Fibroblast of pulmonary artery (primary cell): ENCODE measurements at regions not wholly inside any gene's neighbourhood (a gene's known extent, or its start where the extent isn't known, plus 50 kb on each side); places are given as distances from the start of the nearest gene placed in this dataset.
A peak's percentile ranks its signal among the peaks of the same experiment; 100 is the strongest.

ENCODE experiments used
- DNase-seq: peaks from one replicate; pipeline ENCODE4 v3.0.0-alpha.2; 2010; ENCODE audit warnings: low read depth
- H3K4me3 ChIP-seq: replicated peaks from 2 replicates; pipeline ENCODE4 v1.5.1; 2011; ENCODE audit warnings: low read depth, mild to moderate bottlenecking, control low read depth, low read length, moderate library complexity
- CTCF ChIP-seq: IDR thresholded peaks from 2 replicates; pipeline ENCODE4 v1.5.1; 2011; ENCODE audit warnings: mild to moderate bottlenecking, control low read depth, low read length, inconsistent platforms; ENCODE audit errors: missing control alignments

- no peak for DNase-seq
- no peak for TF ChIP-seq CTCF
- no peak overlapping the region for H3K4me3 ChIP-seq
Measured at GRCh38 chr10:20970708-20971107, 73.6 kb upstream of the NEBL start.

GRCh38 chr10:20970044-20970443, 72.9 kb upstream of the NEBL start:
- peak; percentile 68 for DNase-seq
- no peak overlapping the region for H3K4me3 ChIP-seq
- no peak for TF ChIP-seq CTCF

GRCh38 chr10:20966426-20966825, 69.3 kb upstream of the NEBL start:
- H3K4me3 ChIP-seq: no peak overlapping the region
- TF ChIP-seq CTCF: no peak
- no peak for DNase-seq

DNA sequence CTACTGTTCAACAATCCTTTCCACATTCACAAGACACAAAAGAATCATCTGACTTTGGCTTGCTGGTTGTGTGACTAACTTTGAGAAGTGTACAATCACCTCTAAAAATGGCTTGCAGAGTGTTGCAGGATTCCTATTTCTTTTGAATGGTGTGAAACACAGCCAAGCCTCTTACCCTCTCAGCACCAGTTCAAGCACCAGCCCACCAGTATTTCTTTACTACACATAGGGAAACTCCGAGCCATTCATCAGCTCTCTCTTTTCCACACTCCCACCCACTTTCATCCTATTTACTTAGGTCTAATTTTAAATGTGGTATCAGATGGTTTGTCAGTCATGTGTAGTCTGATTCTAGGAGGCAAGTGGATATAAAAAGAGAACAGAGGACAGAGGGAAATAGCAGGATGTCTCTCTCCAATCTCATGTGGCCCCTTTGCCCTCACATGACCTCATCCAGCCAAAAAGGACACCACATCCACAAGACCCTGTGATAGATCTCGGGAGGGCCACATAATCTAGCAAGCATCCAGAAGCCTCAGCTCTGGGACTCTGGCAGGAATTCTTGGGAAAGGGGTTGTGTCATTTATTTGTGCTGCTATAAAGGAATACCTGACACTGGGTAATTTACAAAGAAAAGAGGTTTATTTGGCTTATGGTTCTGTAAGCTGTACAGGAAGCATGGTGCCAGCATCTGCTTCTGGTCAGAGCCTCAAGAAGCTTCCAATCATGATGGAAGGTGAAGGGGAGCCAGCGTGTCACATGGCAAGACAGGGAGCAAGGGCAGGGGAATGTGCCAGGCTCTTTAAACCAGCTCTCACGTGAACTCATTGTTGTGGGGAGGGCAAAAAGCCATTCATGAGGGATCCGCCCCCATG, 66.8 kb upstream of the NEBL start:
- TF ChIP-seq CTCF: no peak
- no peak for DNase-seq
- H3K4me3 ChIP-seq: no peak overlapping the region

DNA sequence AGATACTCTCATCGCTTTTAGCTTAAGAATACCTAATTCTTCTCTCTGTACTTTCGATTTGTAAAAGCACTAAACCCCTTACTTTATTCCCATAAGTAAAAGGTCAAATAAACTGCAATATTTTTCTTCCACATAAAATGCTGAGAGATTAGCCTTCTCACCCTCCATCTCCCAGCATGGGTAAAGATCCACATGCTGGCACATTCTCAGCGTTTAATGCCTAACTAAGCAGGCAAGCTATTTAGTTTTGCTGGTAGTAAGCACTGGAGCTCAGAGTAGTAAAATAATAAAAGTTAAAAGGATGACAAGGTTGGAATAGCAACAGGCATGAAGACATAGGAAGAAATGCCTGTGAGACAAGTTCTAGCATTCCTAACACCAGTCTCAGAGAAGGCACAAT, 65.9 kb upstream of the NEBL start:
- no peak for TF ChIP-seq CTCF
- H3K4me3 ChIP-seq: no peak overlapping the region

GRCh38 chr10:20962165-20962564, 65.1 kb upstream of the NEBL start:
- no peak for TF ChIP-seq CTCF
- H3K4me3 ChIP-seq: no peak overlapping the region
- peak; percentile 42 for DNase-seq

More for the DNA sequence above, 65.9 kb upstream of the NEBL start:
- no peak for DNase-seq

DNA sequence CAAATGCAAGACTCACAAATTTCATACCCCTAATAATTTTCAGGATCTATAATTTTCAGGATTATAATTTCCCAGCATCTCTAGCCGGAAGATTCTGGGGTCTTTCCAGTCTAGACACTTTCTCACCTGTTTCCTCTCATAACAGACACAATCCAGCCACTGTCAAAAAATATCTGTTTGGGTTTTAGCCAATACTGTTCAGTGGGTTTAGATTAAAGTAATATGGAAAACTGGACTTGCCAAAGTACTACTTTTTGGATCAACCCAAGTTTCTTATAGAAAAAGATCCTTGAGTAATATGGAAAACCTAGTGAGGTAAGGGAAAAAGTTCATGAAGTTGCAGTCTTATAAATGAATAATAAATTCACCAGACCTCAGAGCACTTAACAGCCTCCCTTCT, 62.1 kb upstream of the NEBL start:
- no peak overlapping the region for H3K4me3 ChIP-seq
- DNase-seq: no peak
- no peak for TF ChIP-seq CTCF
